HCT116 (cell line): ENCODE measurements at regions not wholly inside any gene's neighbourhood (a gene's known extent, or its start where the extent isn't known, plus 50 kb on each side); places are given as distances from the start of the nearest gene placed in this dataset.

Experiments
- ATAC-seq: fragments of 200-7000 bp; cut with Tn5 transposase; 2 replicates; pipeline ENCODE4 v1.9.1; 2020; ENCODE audit warnings: mild to moderate bottlenecking, moderate library complexity
- BruUV-seq: library from RNA; stranded (reverse); fragments of 400-500 nt; replicated peaks from 2 replicates; lab custom pipeline; 2021; lab: Mats Ljungman, UMichigan
- CTCF ChIA-PET: fragments of 300-600 bp; sonication (Branson Sonifier 250); formaldehyde crosslinking; loops from one replicate; lab custom pipeline; 2021; ENCODE audit warnings: antibody characterized with exemption; lab: Charles Lee
- POLR2A ChIA-PET: fragments of 300-600, 350-600 bp; sonication (Branson Sonifier 250); formaldehyde crosslinking; loops from one replicate; lab custom pipeline; 2021; ENCODE audit warnings: antibody characterized with exemption; lab: Charles Lee
- RAD21 ChIA-PET, 2 experiments: fragments of 300-600 bp; sonication (Branson Sonifier 250); formaldehyde crosslinking; loops; one replicate each; lab custom pipeline; 2023; ENCODE audit warnings: low total read pairs in 2 of 2; ENCODE audit not compliant: uncharacterized antibody in 2 of 2, unreplicated experiment in 2 of 2, low non-redundant PET in 1 of 2; lab: Charles Lee
- DNase-seq: peaks from one replicate; pipeline ENCODE4 v3.0.0-alpha.2; 2010; ENCODE audit warnings: low read depth, low spot score
- H2AFZ ChIP-seq: fragments of 200-600 bp; shearing (Covaris generic), sonication (generic); 2 replicates; pipeline ENCODE4 v1.6.1; 2017; ENCODE audit warnings: low read depth, mixed run types, mixed read lengths, antibody characterized with exemption, low read length; ENCODE audit not compliant: poor library complexity, severe bottlenecking
- H3K27ac ChIP-seq: 2 replicates; pipeline ENCODE4 v1.5.1; 2012; ENCODE audit warnings: low read depth, low read length
- H3K27me3 ChIP-seq: fragments of 200-600 bp; sonication (generic); 2 replicates; pipeline ENCODE4 v1.6.1; 2016; ENCODE audit warnings: mixed run types, low read length, mixed read lengths; ENCODE audit not compliant: insufficient read depth
- H3K36me3 ChIP-seq, 2 experiments: fragments of 200-500 bp in 1 of 2; fragments of 200-600 bp in 1 of 2; sonication (Bioruptor generic) in 1 of 2; sonication (generic) in 1 of 2; 2 replicates each; pipeline versions ENCODE4 v1.5.1 to v1.6.1; 2014 to 2016; ENCODE audit warnings: low read length in 2 of 2, inconsistent platforms in 1 of 2, mixed read lengths in 1 of 2, mixed run types in 1 of 2; ENCODE audit not compliant: insufficient read depth in 2 of 2, control insufficient read depth in 1 of 2
- H3K4me1 ChIP-seq, 2 experiments: fragments of 200-600 bp in 1 of 2; sonication (generic) in 1 of 2; 2 replicates each; pipeline versions ENCODE4 v1.5.1 to v1.6.1; 2012 to 2017; ENCODE audit warnings: low read length in 2 of 2, inconsistent platforms in 1 of 2, mild to moderate bottlenecking in 1 of 2, mixed read lengths in 1 of 2, mixed run types in 1 of 2, moderate library complexity in 1 of 2; ENCODE audit not compliant: insufficient read depth in 2 of 2, control insufficient read depth in 1 of 2
- H3K4me2 ChIP-seq: fragments of 200-600 bp; sonication (generic); 2 replicates; pipeline ENCODE4 v1.6.1; 2017; ENCODE audit warnings: mixed run types, low read length, mixed read lengths
- H3K4me3 ChIP-seq, 2 experiments: fragments of 200-600 bp in 1 of 2; sonication (generic) in 1 of 2; replicated peaks in 1 of 2; 2 replicates each; pipeline ENCODE4 v1.5.1; 2011 to 2016; ENCODE audit warnings: low read length in 2 of 2, control low read depth in 1 of 2, low read depth in 1 of 2, mild to moderate bottlenecking in 1 of 2, mixed read lengths in 1 of 2, mixed run types in 1 of 2
- H3K79me2 ChIP-seq: fragments of 200-600 bp; sonication (generic); 2 replicates; pipeline ENCODE4 v1.6.1; 2017; ENCODE audit warnings: mild to moderate bottlenecking, mixed run types, low read length, moderate library complexity, mixed read lengths; ENCODE audit not compliant: insufficient read depth
- H3K9ac ChIP-seq: fragments of 200-600 bp; sonication (generic); 2 replicates; pipeline ENCODE4 v1.6.1; 2016; ENCODE audit warnings: low read length, mixed read lengths
- H3K9me2 ChIP-seq: fragments of 200-600 bp; sonication (generic), shearing (Covaris generic); 2 replicates; pipeline ENCODE4 v1.6.1; 2017; ENCODE audit warnings: mixed run types, mild to moderate bottlenecking, moderate library complexity; ENCODE audit not compliant: insufficient read depth
- H3K9me3 ChIP-seq, 2 experiments: fragments of 200-500 bp in 1 of 2; fragments of 200-600 bp in 1 of 2; sonication (Bioruptor generic) in 1 of 2; sonication (generic) in 1 of 2; 2 replicates each; pipeline ENCODE4 v1.6.1; 2014 to 2017; ENCODE audit warnings: low read length in 2 of 2, mixed read lengths in 2 of 2, inconsistent platforms in 1 of 2, low read depth in 1 of 2, mild to moderate bottlenecking in 1 of 2, mixed run types in 1 of 2, moderate library complexity in 1 of 2; ENCODE audit not compliant: control insufficient read depth in 1 of 2, insufficient read depth in 1 of 2
- H4K20me1 ChIP-seq: fragments of 200-600 bp; sonication (generic), shearing (Covaris generic); 2 replicates; pipeline ENCODE4 v1.6.1; 2017; ENCODE audit warnings: mixed run types, mild to moderate bottlenecking, moderate library complexity; ENCODE audit not compliant: insufficient read depth
- ATF3 ChIP-seq: IDR thresholded peaks from 2 replicates; pipeline ENCODE4 v1.6.1; 2012
- CBX3 ChIP-seq: IDR thresholded peaks from 2 replicates; pipeline ENCODE4 v1.6.1; 2012; ENCODE audit warnings: low read depth
- EGR1 ChIP-seq: IDR thresholded peaks from 2 replicates; pipeline ENCODE4 v1.6.1; 2012; ENCODE audit warnings: low read depth
- ELF1 ChIP-seq: IDR thresholded peaks from 2 replicates; pipeline ENCODE4 v1.6.1; 2012; ENCODE audit warnings: low read depth, borderline replicate concordance
- EZH2 ChIP-seq: fragments of 200-600 bp; sonication (generic); IDR thresholded peaks from 2 replicates; pipeline ENCODE4 v1.6.1; 2017; ENCODE audit warnings: antibody characterized with exemption, mixed run types
- EZH2phosphoT487 ChIP-seq: fragments of 200-600 bp; IDR thresholded peaks from 2 replicates; pipeline ENCODE4 v1.6.1; 2018; ENCODE audit warnings: antibody characterized with exemption, borderline replicate concordance
- FOSL1 ChIP-seq: IDR thresholded peaks from 2 replicates; pipeline ENCODE4 v1.6.1; 2012; ENCODE audit warnings: low read depth
- JUND ChIP-seq: IDR thresholded peaks from 2 replicates; pipeline ENCODE4 v1.6.1; 2012
- POLR2A ChIP-seq: IDR thresholded peaks from 2 replicates; pipeline ENCODE4 v1.7.0; 2011; ENCODE audit warnings: borderline replicate concordance; ENCODE audit not compliant: insufficient read depth, insufficient read length; ENCODE audit errors: extremely low read depth
- POLR2AphosphoS5 ChIP-seq: IDR thresholded peaks from 2 replicates; pipeline ENCODE4 v1.6.1; 2011; ENCODE audit warnings: mild to moderate bottlenecking, low read depth, low read length, moderate library complexity
- RAD21 ChIP-seq: IDR thresholded peaks from 2 replicates; pipeline ENCODE4 v1.6.1; 2012; ENCODE audit warnings: low read depth, mild to moderate bottlenecking
- SIN3A ChIP-seq: IDR thresholded peaks from 2 replicates; pipeline ENCODE4 v1.6.1; 2012; ENCODE audit warnings: low read depth
- SP1 ChIP-seq: IDR thresholded peaks from 2 replicates; pipeline ENCODE4 v1.6.1; 2012; ENCODE audit warnings: low read depth
- TCF7L2 ChIP-seq: IDR thresholded peaks from 2 replicates; pipeline ENCODE4 v1.7.0; 2011; ENCODE audit warnings: borderline replicate concordance, inconsistent platforms; ENCODE audit not compliant: insufficient read depth, insufficient read length; ENCODE audit errors: extremely low read depth
- ZNF274 ChIP-seq: fragments of 200-500 bp; sonication (Bioruptor generic); IDR thresholded peaks from 2 replicates; pipeline ENCODE4 v1.6.1; 2014; ENCODE audit warnings: mild to moderate bottlenecking, low read depth, low read length, inconsistent platforms
- intact Hi-C: fragments of 100-400 bp; cut with micrococcal nuclease; formaldehyde crosslinking; loops from 2 replicates; pipeline ENCODE4 v1.10.0; 2022
- TF ChIP-seq, protein P1 (sequence below), 3 experiments: fragments of 200-600 bp in 1 of 3; sonication (generic) in 1 of 3; IDR thresholded peaks in 2 of 3; conservative IDR thresholded peaks in 1 of 3; 2 replicates each; pipeline ENCODE4 v1.5.1; 2012 to 2017; ENCODE audit warnings: low read depth in 2 of 3, low read length in 2 of 3, antibody characterized with exemption in 1 of 3, borderline replicate concordance in 1 of 3, control low read depth in 1 of 3, mild to moderate bottlenecking in 1 of 3, mixed read lengths in 1 of 3, mixed run types in 1 of 3, moderate library complexity in 1 of 3; ENCODE audit not compliant: insufficient read depth in 1 of 3
- TF ChIP-seq, protein P2 (sequence below): IDR thresholded peaks from 2 replicates; pipeline ENCODE4 v1.6.1; 2012; ENCODE audit warnings: low read depth
- TF ChIP-seq, protein P3 (sequence below): IDR thresholded peaks from 2 replicates; pipeline ENCODE4 v1.6.1; 2011; ENCODE audit warnings: mild to moderate bottlenecking, low read length, moderate library complexity; ENCODE audit not compliant: insufficient replicate concordance; ENCODE audit errors: extremely low read depth
- TF ChIP-seq, protein P4 (sequence below): IDR thresholded peaks from 2 replicates; pipeline ENCODE4 v1.6.1; 2012

DNA sequence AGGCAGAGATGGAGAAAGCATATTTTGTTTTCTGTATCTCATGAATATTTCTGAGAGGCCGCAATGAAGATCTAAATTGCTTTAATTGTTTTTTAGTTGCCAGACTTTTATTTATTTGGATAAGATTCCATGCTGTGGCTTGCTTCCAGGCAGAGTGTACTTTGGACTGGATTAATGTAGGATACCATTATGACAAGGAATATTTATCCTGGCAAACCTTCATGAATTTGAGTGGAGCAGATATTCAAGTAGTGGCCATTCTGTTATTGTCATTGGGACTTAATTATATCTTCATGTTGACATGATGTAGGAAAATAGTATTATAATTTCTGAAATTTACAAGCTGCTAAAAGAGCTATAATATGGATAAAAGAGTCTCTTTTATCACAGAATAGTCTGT, 182.9 kb downstream of the C4orf33 start:
- ChIA-PET POLR2A (no interaction called here), RAD21 (no interaction called here), CTCF (no interaction called here)
- Histone ChIP-seq H2AFZ (no peak overlapping the region), H3K9me3 (no peaks in the 10 kb centered on the region), H3K79me2 (no peaks in the 10 kb centered on the region), H3K27ac (no peak overlapping the region), H3K9ac (no peak overlapping the region), H3K27me3 (no peaks in the 10 kb centered on the region), H3K9me2 (no peaks in the 10 kb centered on the region), H3K4me2 (no peak overlapping the region), H3K4me1 (no peaks in the 10 kb centered on the region), H4K20me1 (no peaks in the 10 kb centered on the region), H3K36me3 (no peaks in the 10 kb centered on the region), H3K4me3 (no peak overlapping the region)
- intact Hi-C loops = no loop called here
- BruUV-seq = no TSS peak
- DNase-seq = no peak
- no peak for TF ChIP-seq SP1
- TF ChIP-seq, protein P1, sequence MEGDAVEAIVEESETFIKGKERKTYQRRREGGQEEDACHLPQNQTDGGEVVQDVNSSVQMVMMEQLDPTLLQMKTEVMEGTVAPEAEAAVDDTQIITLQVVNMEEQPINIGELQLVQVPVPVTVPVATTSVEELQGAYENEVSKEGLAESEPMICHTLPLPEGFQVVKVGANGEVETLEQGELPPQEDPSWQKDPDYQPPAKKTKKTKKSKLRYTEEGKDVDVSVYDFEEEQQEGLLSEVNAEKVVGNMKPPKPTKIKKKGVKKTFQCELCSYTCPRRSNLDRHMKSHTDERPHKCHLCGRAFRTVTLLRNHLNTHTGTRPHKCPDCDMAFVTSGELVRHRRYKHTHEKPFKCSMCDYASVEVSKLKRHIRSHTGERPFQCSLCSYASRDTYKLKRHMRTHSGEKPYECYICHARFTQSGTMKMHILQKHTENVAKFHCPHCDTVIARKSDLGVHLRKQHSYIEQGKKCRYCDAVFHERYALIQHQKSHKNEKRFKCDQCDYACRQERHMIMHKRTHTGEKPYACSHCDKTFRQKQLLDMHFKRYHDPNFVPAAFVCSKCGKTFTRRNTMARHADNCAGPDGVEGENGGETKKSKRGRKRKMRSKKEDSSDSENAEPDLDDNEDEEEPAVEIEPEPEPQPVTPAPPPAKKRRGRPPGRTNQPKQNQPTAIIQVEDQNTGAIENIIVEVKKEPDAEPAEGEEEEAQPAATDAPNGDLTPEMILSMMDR (IDR thresholded peaks at IDR 0.05 in 2 of 3, conservative IDR thresholded peaks at IDR 0.05 in 1 of 3; ENCODE audit: borderline replicate concordance in 1 of 3, insufficient read depth in 1 of 3, low read depth in 2 of 3, low read length in 2 of 3) = no peak
- TF ChIP-seq POLR2A = no peak
- no peak for TF ChIP-seq RAD21
- TF ChIP-seq FOSL1 = no peak
- no peak for TF ChIP-seq ZNF274
- TF ChIP-seq ELF1 = no peak
- TF ChIP-seq ATF3 = no peak
- TF ChIP-seq, protein P2, sequence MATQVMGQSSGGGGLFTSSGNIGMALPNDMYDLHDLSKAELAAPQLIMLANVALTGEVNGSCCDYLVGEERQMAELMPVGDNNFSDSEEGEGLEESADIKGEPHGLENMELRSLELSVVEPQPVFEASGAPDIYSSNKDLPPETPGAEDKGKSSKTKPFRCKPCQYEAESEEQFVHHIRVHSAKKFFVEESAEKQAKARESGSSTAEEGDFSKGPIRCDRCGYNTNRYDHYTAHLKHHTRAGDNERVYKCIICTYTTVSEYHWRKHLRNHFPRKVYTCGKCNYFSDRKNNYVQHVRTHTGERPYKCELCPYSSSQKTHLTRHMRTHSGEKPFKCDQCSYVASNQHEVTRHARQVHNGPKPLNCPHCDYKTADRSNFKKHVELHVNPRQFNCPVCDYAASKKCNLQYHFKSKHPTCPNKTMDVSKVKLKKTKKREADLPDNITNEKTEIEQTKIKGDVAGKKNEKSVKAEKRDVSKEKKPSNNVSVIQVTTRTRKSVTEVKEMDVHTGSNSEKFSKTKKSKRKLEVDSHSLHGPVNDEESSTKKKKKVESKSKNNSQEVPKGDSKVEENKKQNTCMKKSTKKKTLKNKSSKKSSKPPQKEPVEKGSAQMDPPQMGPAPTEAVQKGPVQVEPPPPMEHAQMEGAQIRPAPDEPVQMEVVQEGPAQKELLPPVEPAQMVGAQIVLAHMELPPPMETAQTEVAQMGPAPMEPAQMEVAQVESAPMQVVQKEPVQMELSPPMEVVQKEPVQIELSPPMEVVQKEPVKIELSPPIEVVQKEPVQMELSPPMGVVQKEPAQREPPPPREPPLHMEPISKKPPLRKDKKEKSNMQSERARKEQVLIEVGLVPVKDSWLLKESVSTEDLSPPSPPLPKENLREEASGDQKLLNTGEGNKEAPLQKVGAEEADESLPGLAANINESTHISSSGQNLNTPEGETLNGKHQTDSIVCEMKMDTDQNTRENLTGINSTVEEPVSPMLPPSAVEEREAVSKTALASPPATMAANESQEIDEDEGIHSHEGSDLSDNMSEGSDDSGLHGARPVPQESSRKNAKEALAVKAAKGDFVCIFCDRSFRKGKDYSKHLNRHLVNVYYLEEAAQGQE = no peak
- TF ChIP-seq EZH2phosphoT487 = no peak
- no peak for TF ChIP-seq EGR1
- TF ChIP-seq, protein P3, sequence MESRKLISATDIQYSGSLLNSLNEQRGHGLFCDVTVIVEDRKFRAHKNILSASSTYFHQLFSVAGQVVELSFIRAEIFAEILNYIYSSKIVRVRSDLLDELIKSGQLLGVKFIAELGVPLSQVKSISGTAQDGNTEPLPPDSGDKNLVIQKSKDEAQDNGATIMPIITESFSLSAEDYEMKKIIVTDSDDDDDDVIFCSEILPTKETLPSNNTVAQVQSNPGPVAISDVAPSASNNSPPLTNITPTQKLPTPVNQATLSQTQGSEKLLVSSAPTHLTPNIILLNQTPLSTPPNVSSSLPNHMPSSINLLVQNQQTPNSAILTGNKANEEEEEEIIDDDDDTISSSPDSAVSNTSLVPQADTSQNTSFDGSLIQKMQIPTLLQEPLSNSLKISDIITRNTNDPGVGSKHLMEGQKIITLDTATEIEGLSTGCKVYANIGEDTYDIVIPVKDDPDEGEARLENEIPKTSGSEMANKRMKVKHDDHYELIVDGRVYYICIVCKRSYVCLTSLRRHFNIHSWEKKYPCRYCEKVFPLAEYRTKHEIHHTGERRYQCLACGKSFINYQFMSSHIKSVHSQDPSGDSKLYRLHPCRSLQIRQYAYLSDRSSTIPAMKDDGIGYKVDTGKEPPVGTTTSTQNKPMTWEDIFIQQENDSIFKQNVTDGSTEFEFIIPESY = no peak
- no peak for TF ChIP-seq EZH2
- TF ChIP-seq SIN3A = no peak
- no peak for TF ChIP-seq JUND
- TF ChIP-seq CBX3 = no peak
- TF ChIP-seq, protein P4, sequence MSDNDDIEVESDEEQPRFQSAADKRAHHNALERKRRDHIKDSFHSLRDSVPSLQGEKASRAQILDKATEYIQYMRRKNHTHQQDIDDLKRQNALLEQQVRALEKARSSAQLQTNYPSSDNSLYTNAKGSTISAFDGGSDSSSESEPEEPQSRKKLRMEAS = no peak
- no peak for TF ChIP-seq TCF7L2
- TF ChIP-seq POLR2AphosphoS5 = no peak
- no peak for ATAC-seq
